Peyer's patch (tissue), 4 donors: ENCODE measurements at regions not wholly inside any gene's neighbourhood (a gene's known extent, or its start where the extent isn't known, plus 50 kb on each side); places are given as distances from the start of the nearest gene placed in this dataset.

Source experiments
- DNase-seq, 3 donors: peaks; one replicate each; pipeline ENCODE4 v3.0.0-alpha.2; 2017 to 2019
- H3K27ac ChIP-seq, 4 donors: fragments of 200-600 bp; sonication (generic); one replicate each; pipeline ENCODE4 v1.5.1; 2016 to 2019
- H3K27me3 ChIP-seq, 2 donors: fragments of 200-600 bp; sonication (generic); one replicate each; pipeline ENCODE4 v1.5.1; 2019
- H3K36me3 ChIP-seq, 3 donors: fragments of 200-600 bp; sonication (generic); one replicate each; pipeline ENCODE4 v1.5.1; 2016 to 2019
- H3K4me1 ChIP-seq, 4 donors: fragments of 200-600 bp; sonication (generic); one replicate each; pipeline ENCODE4 v1.5.1; 2016 to 2019
- H3K4me3 ChIP-seq, 4 donors: fragments of 200-600 bp; sonication (generic); 1 replicate in 3 of 4; 2 replicates in 1 of 4; pipeline ENCODE4 v1.5.1; 2016 to 2019; ENCODE audit warnings: mild to moderate bottlenecking in 1 of 4
- H3K9me3 ChIP-seq, 4 donors: fragments of 200-600 bp; sonication (generic); one replicate each; pipeline ENCODE4 v1.5.1; 2016 to 2019; ENCODE audit warnings: mild to moderate bottlenecking in 1 of 4
- CTCF ChIP-seq, 6 experiments: fragments of 450-650 bp in 4 of 6; fragments of 200-600 bp in 2 of 6; sonication (generic) in 1 of 6; IDR thresholded peaks; one replicate each; pipeline ENCODE4 v1.5.1; 2017 to 2019; ENCODE audit warnings: antibody characterized with exemption in 6 of 6, mild to moderate bottlenecking in 3 of 6, moderate library complexity in 1 of 6
- POLR2A ChIP-seq, 2 donors: fragments of 450-650 bp; IDR thresholded peaks; one replicate each; pipeline ENCODE4 v1.5.1; 2017; ENCODE audit warnings: antibody characterized with exemption in 2 of 2, mild to moderate bottlenecking in 2 of 2, moderate library complexity in 2 of 2

GRCh38 chr20:19022118-19022575, 190.3 kb upstream of the SLC24A3 start:
- H3K27ac ChIP-seq, result no peak overlapping the region
- no peaks in the 10 kb centered on the region for H3K27me3 ChIP-seq
- H3K4me3 ChIP-seq, result no peak overlapping the region
- no peak for DNase-seq
- H3K36me3 ChIP-seq, result no peaks in the 10 kb centered on the region
- TF ChIP-seq POLR2A (IDR thresholded peaks at IDR 0.05) (no peak), CTCF (IDR thresholded peaks at IDR 0.05) (no peak)
- no peaks in the 10 kb centered on the region for H3K9me3 ChIP-seq
- H3K4me1 ChIP-seq, result no peaks in the 10 kb centered on the region

DNA sequence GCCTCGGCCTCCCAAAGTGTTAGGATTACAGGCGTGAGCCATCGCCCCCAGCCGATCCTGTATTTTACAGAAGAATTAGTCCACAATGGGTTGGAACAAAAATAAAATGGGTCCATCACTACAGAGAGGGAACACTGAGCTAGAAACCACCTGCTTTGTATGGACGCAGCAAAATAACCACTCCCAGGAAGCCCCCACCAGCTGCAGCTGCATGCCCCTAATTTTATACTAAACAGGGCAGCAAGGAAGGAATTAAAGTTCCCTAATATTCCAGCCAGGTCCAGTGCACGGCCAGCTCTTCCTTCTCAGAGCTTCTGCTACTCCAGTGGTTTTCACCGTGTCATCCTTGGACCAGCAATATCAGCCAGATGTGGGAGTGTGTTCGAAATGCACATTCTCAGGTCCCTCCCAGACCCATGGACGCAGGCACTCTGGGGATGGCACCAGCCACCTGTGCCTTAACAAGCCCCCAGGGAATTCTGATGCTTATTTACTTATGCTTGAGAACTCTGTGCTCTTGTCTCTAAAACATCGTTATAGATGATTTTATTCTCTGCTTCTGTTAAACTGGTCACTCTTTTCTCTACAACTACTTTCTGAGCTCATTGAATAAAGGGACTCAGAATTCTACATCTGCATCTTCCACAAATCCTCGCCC, 189.5 kb upstream of the SLC24A3 start:
- TF ChIP-seq POLR2A (IDR thresholded peaks at IDR 0.05) (no peak), CTCF (IDR thresholded peaks at IDR 0.05) (no peak)
- H3K4me1 ChIP-seq, result no peaks in the 10 kb centered on the region
- no peaks in the 10 kb centered on the region for H3K27me3 ChIP-seq
- DNase-seq, result no peak
- no peaks in the 10 kb centered on the region for H3K36me3 ChIP-seq
- H3K27ac ChIP-seq, result no peak overlapping the region
- H3K9me3 ChIP-seq, result no peaks in the 10 kb centered on the region
- no peak overlapping the region for H3K4me3 ChIP-seq

DNA sequence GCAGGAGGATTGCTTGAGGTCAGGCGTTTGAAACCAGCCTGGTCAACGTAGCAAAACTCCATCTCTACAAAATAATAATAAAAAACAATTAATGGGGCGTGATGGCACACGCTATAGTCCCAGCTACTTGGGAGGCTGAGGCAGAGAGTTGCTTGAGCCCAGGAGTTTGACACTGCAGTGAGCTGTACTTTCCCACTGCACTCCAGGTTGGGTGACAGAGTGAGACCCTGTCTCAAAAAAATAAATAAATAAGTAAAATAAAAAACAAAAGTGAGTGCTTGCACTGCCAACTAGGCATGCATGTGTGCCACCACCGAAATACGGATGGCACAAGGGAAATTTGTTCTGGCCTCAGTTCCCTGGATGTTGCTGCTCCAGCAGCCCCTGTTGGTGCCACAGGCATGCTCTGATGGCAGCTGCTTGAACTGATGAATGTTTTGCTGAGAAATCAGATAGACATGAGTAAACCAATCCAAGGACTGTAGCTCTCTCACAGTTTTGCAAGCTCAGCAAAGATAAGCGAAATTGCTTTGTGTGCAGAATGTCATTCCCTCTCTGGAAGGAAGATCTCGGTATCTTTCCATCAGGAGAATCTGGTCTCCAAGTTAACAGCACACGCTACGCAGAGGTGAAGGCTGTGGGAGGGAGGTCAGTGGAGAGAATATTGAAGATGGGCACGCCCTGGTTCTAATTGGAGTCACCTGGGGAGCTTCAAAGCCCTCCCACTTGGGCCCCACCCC, 188.0 kb upstream of the SLC24A3 start:
- H3K27me3 ChIP-seq, result no peaks in the 10 kb centered on the region
- no peak for DNase-seq

DNA sequence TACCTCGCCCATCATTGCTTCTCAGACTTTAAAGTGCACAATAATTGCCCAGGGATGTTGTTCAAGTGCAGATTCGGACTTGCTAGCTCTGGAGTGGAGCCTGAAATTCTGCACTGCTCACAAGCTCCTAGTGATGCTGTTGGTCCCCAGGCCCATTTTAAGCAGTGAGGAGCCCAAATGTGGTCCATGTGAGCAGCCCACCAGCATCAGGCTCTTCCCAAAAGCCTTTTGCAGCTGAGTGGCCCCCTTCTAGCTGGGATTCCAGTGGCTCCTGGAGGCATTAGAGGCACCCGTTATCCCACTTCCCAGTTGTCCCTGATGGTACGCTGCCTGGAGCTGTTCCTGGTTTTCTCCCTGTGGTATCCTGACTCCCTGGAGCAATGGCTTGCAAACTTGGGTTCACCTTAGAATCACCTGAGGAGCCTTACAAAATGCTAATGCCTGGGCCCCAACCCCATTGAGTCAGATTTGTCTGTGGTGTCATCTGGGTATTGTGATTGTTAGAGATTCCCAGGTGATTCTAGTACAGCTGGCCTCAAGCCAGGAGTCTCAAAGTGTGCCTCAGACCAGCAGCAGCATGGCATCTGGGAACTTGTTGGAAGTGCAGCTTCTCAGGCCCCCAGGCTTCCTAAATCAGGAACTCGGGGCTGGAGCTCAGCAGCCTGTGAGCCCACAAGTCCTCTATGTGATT, 186.9 kb upstream of the SLC24A3 start:
- no peaks in the 10 kb centered on the region for H3K9me3 ChIP-seq
- TF ChIP-seq POLR2A (IDR thresholded peaks at IDR 0.05) (no peak), CTCF (IDR thresholded peaks at IDR 0.05) (no peak)
- H3K4me1 ChIP-seq, result no peaks in the 10 kb centered on the region
- no peak for DNase-seq
- no peaks in the 10 kb centered on the region for H3K36me3 ChIP-seq
- H3K4me3 ChIP-seq, result no peak overlapping the region
- no peaks in the 10 kb centered on the region for H3K27me3 ChIP-seq
- no peak overlapping the region for H3K27ac ChIP-seq

More for the DNA sequence above, 188.0 kb upstream of the SLC24A3 start:
- Histone ChIP-seq H3K9me3 (no peaks in the 10 kb centered on the region), H3K27ac (no peak overlapping the region), H3K4me1 (no peaks in the 10 kb centered on the region), H3K36me3 (no peaks in the 10 kb centered on the region), H3K4me3 (no peak overlapping the region)
- TF ChIP-seq POLR2A (IDR thresholded peaks at IDR 0.05) (no peak), CTCF (IDR thresholded peaks at IDR 0.05) (no peak)

DNA sequence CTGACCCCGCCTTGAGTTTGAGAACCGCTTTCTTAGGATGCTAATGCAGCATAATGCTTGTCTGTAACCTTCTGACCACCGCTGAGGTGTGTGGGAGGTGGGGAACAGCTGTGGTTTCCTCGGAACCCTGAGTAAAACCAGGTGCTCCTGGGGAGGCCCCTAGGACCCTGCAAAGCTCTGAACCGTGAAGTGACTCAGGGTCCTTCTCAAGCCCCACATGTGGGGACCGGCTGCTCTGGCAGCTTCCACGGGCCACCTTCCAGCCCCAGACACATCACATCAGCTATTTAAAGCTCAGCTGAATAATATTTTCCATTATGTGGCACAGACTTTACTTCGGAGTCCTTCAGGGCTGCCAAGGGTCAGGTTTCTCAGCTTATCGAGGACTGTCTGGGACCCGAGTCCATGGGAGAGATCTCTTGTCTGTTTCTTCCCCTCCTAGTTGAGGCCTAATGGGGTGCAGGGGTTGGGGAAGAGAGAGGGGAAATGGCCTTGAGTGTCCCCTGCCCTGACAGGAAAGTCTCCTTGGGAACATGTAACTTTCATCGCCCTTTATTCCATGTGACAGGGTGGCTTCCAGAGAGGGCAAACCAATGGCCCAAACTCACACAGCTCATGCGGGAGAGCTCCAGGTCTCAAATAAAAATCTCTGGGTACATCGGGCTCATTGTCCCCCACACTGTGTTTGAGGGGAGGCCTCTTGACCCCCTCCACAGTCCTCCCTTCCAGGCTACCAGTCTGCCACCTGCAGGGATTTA, 186.1 kb upstream of the SLC24A3 start:
- DNase-seq, result no peak
- H3K36me3 ChIP-seq, result no peaks in the 10 kb centered on the region
- H3K27me3 ChIP-seq, result no peaks in the 10 kb centered on the region
- H3K27ac ChIP-seq, result no peak overlapping the region
- no peak for TF ChIP-seq CTCF (IDR thresholded peaks at IDR 0.05)
- TF ChIP-seq POLR2A (IDR thresholded peaks at IDR 0.05), result no peak
- H3K9me3 ChIP-seq, result no peaks in the 10 kb centered on the region
- no peak overlapping the region for H3K4me3 ChIP-seq
- H3K4me1 ChIP-seq, result no peaks in the 10 kb centered on the region
